GM12878 (cell line): ENCODE measurements at regions not wholly inside any gene's neighbourhood (a gene's known extent, or its start where the extent isn't known, plus 50 kb on each side); places are given as distances from the start of the nearest gene placed in this dataset.

ENCODE experiments used
- ATAC-seq: fragments of 200-7000 bp; cut with Tn5 transposase; 3 replicates; pipeline ENCODE4 v1.9.1; 2020; ENCODE audit warnings: mild to moderate bottlenecking, moderate library complexity
- BruUV-seq: library from RNA; stranded (reverse); fragments of 400-500 nt; replicated peaks from 2 replicates; lab custom pipeline; 2021; lab: Mats Ljungman, UMichigan
- CTCF ChIA-PET: fragments of 300-600 bp; sonication (Branson Sonifier 250); formaldehyde crosslinking; extraction: SDS; loops from one replicate; lab custom pipeline; 2021; ENCODE audit warnings: inconsistent platforms; lab: Yijun Ruan, JAX
- POLR2A ChIA-PET: fragments of 350-600 bp; formaldehyde crosslinking; extraction: SDS; loops from one replicate; lab custom pipeline; 2021; ENCODE audit warnings: inconsistent platforms; lab: Charles Lee
- RAD21 ChIA-PET: fragments of 300-600 bp; sonication (Branson Sonifier 250); formaldehyde crosslinking; loops from one replicate; lab custom pipeline; 2023; ENCODE audit warnings: antibody characterized with exemption; ENCODE audit not compliant: unreplicated experiment; lab: Charles Lee
- SMC1A ChIA-PET: fragments of 300-600 bp; sonication (Branson Sonifier 250); formaldehyde crosslinking; loops from one replicate; lab custom pipeline; 2023; ENCODE audit not compliant: unreplicated experiment, uncharacterized antibody; lab: Charles Lee
- DNase-seq: peaks from one replicate; pipeline ENCODE4 v3.0.0-alpha.2; 2011; ENCODE audit warnings: low read depth, low spot score
- FAIRE-seq: peaks from 3 replicates; lab custom pipeline; 2011; peaks lifted over from hg19 to GRCh38; lab: Jason Lieb, UNC
- H2AFZ ChIP-seq: 2 replicates; pipeline ENCODE4 v1.6.0; 2011; ENCODE audit warnings: low read depth, low read length, control low read depth; ENCODE audit not compliant: control insufficient read depth
- H3K27ac ChIP-seq: 2 replicates; pipeline ENCODE4 v1.5.1; 2011; ENCODE audit warnings: control low read depth; ENCODE audit not compliant: control insufficient read depth, insufficient read depth
- H3K27me3 ChIP-seq, 2 experiments: replicated peaks in 1 of 2; 2 replicates each; pipeline versions ENCODE4 v1.6.0 to v1.6.1; 2011; ENCODE audit warnings: low read length in 1 of 2; ENCODE audit not compliant: control insufficient read depth in 2 of 2, insufficient read depth in 2 of 2
- H3K36me3 ChIP-seq, 2 experiments: 2 replicates each; pipeline ENCODE4 v1.5.1; 2011; ENCODE audit warnings: low read length in 1 of 2; ENCODE audit not compliant: control insufficient read depth in 2 of 2, insufficient read depth in 2 of 2
- H3K4me1 ChIP-seq: 2 replicates; pipeline ENCODE4 v1.6.1; 2011; ENCODE audit warnings: mild to moderate bottlenecking, low read length, moderate library complexity, mixed read lengths; ENCODE audit not compliant: control insufficient read depth, insufficient read depth
- H3K4me2 ChIP-seq: 2 replicates; pipeline ENCODE4 v1.6.0; 2011; ENCODE audit warnings: control low read depth; ENCODE audit not compliant: control insufficient read depth, insufficient read depth
- H3K4me3 ChIP-seq: fragments of 200-600 bp; sonication (generic); 2 replicates; pipeline ENCODE4 v1.5.1; 2016
- H3K79me2 ChIP-seq: 2 replicates; pipeline ENCODE4 v1.6.0; 2011; ENCODE audit warnings: low read length; ENCODE audit not compliant: control insufficient read depth, insufficient read depth
- H3K9ac ChIP-seq: 2 replicates; pipeline ENCODE4 v1.8.0; 2011; ENCODE audit warnings: low read length, control low read depth, mixed read lengths; ENCODE audit not compliant: control insufficient read depth, insufficient read depth
- H3K9me3 ChIP-seq: replicated peaks from 3 replicates; pipeline ENCODE4 v1.5.1; 2011; ENCODE audit warnings: mild to moderate bottlenecking, low read length; ENCODE audit not compliant: control insufficient read depth, insufficient read depth
- H4K20me1 ChIP-seq: 2 replicates; pipeline ENCODE4 v1.6.0; 2011; ENCODE audit not compliant: control insufficient read depth, insufficient read depth
- ASH2L ChIP-seq: fragments of 300-600, 200-600 bp; sonication (generic); IDR thresholded peaks from 2 replicates; pipeline ENCODE4 v1.6.1; 2017; ENCODE audit warnings: low read depth, mild to moderate bottlenecking, borderline replicate concordance
- BACH1 ChIP-seq: fragments of 450-650 bp; IDR thresholded peaks from 2 replicates; pipeline ENCODE4 v1.6.1; 2017; ENCODE audit warnings: mild to moderate bottlenecking, borderline replicate concordance
- BCL11A ChIP-seq: IDR thresholded peaks from 2 replicates; pipeline ENCODE4 v1.6.1; 2011; ENCODE audit warnings: low read depth, low read length
- CTCF ChIP-seq, 3 experiments: IDR thresholded peaks in 2 of 3; conservative IDR thresholded peaks in 1 of 3; 2 replicates each; pipeline ENCODE4 v1.5.1; 2011; ENCODE audit warnings: low read depth in 3 of 3, low read length in 3 of 3, mild to moderate bottlenecking in 3 of 3, control low read depth in 2 of 3, moderate library complexity in 2 of 3, inconsistent platforms in 1 of 3, mixed read lengths in 1 of 3; ENCODE audit not compliant: control insufficient read depth in 2 of 3, insufficient read depth in 1 of 3; ENCODE audit errors: extremely low read depth in 1 of 3
- CUX1 ChIP-seq: IDR thresholded peaks from 2 replicates; pipeline ENCODE4 v1.6.1; 2012; ENCODE audit warnings: improper control_type of control experiment, low read depth, low read length; ENCODE audit not compliant: insufficient replicate concordance
- HDGF ChIP-seq: fragments of 450-650 bp; IDR thresholded peaks from 2 replicates; pipeline ENCODE4 v1.6.1; 2016; ENCODE audit warnings: antibody characterized with exemption
- MEF2B ChIP-seq: fragments of 450-650 bp; IDR thresholded peaks from 2 replicates; pipeline ENCODE4 v1.6.1; 2018; ENCODE audit warnings: mild to moderate bottlenecking, moderate library complexity; ENCODE audit not compliant: partially characterized antibody, poor library complexity, severe bottlenecking
- NBN ChIP-seq: fragments of 450-650 bp; IDR thresholded peaks from 2 replicates; pipeline ENCODE4 v1.6.1; 2016
- NRF1 ChIP-seq: conservative IDR thresholded peaks from 2 replicates; pipeline ENCODE4 v1.6.1; 2011; ENCODE audit warnings: mild to moderate bottlenecking, low read depth, low read length, improper control_type of control experiment
- SIN3A ChIP-seq: IDR thresholded peaks from 2 replicates; pipeline ENCODE4 v1.6.1; 2012; ENCODE audit warnings: low read depth, low read length, improper control_type of control experiment
- WGBS: methylation state at CpG from one replicate; pipeline ENCODE4 v1.1.6; 2016; ENCODE audit warnings: low lambda C conversion rate; ENCODE audit not compliant: insufficient replicate concordance, insufficient coverage; ENCODE audit errors: missing lambda C conversion rate; 5-methylcytosine and 5-hydroxymethylcytosine counted together
- in situ Hi-C: fragments of 300-500 bp; cut with MboI; formaldehyde crosslinking; loops from 9 replicates; pipeline ENCODE4 v1.14.3; 2018; ENCODE audit warnings: mixed read lengths
- intact Hi-C: fragments of 100-400 bp; cut with micrococcal nuclease; formaldehyde crosslinking; loops from one replicate; pipeline ENCODE4 v1.14.2; 2022; ENCODE audit not compliant: unreplicated experiment

DNA sequence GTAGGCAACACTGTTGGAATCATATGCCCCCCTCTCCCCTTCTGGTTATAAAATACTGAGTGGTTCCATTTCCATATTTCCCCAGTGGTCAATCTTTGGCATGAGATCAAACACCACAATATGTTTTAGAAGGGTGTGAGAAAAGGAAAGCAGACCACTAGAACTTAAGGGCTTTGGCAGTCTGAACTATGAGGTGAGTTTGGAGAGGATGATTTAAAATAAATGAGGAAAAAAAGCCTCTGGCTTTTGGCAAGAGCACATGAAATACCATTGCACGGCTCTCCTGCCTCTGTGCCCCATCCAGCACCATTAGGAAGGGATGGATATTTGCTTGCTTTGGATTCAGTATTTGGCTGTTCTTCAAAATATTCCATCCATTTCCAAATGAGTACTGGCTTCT is 339.5 kb upstream of the C1orf87 start:
- no peak for FAIRE-seq
- H4K20me1 ChIP-seq: no peaks in the 10 kb centered on the region
- WGBS: 0% methylated on average over 1 of the region's 1 CpG
- no peaks in the 10 kb centered on the region for H3K27me3 ChIP-seq
- H3K27ac ChIP-seq: no peak overlapping the region
- H3K9me3 ChIP-seq: no peaks in the 10 kb centered on the region
- ChIA-PET RAD21 (no interaction called here), SMC1A (interaction anchor here (1.0 kb wide), 1 partner anchor 11 kb away, joined by 4 read pairs; no protein-coding TSS in a partner anchor), CTCF (no interaction called here), POLR2A (no interaction called here)
- no peaks in the 10 kb centered on the region for H3K79me2 ChIP-seq
- no TSS peak for BruUV-seq
- in situ Hi-C loops (no loop called here), intact Hi-C loops (no loop called here)
- H3K4me1 ChIP-seq: no peaks in the 10 kb centered on the region
- no peaks in the 10 kb centered on the region for H3K36me3 ChIP-seq
- H3K4me3 ChIP-seq: no peak overlapping the region
- no peak for ATAC-seq
- DNase-seq: no peak
- H3K4me2 ChIP-seq: no peak overlapping the region
- no peak overlapping the region for H2AFZ ChIP-seq
- no peak overlapping the region for H3K9ac ChIP-seq
- no peak for TF ChIP-seq CTCF (IDR thresholded peaks at IDR 0.05 in 2 of 3, conservative IDR thresholded peaks at IDR 0.05 in 1 of 3; ENCODE audit: control insufficient read depth in 2 of 3, extremely low read depth in 1 of 3, insufficient read depth in 1 of 3, low read depth in 3 of 3, low read length in 3 of 3)
- no peak for TF ChIP-seq ASH2L
- TF ChIP-seq NRF1: no peak
- TF ChIP-seq NBN: no peak
- TF ChIP-seq BACH1: no peak
- TF ChIP-seq HDGF: no peak
- no peak for TF ChIP-seq MEF2B

GRCh38 chr1:60411591-60411990 is 338.0 kb upstream of the C1orf87 start:
- no peaks in the 10 kb centered on the region for H3K4me1 ChIP-seq
- WGBS: 2% methylated on average over 2 of the region's 2 CpGs
- H4K20me1 ChIP-seq: no peaks in the 10 kb centered on the region
- H3K4me3 ChIP-seq: no peak overlapping the region
- POLR2A ChIA-PET: no interaction called here
- H3K4me2 ChIP-seq: no peak overlapping the region
- no peak for FAIRE-seq
- no peak for ATAC-seq
- no peak overlapping the region for H3K27ac ChIP-seq
- SMC1A ChIA-PET: no interaction called here
- H2AFZ ChIP-seq: no peak overlapping the region
- no peaks in the 10 kb centered on the region for H3K27me3 ChIP-seq
- RAD21 ChIA-PET: no interaction called here
- no peaks in the 10 kb centered on the region for H3K9me3 ChIP-seq
- in situ Hi-C loops (no loop called here), intact Hi-C loops (no loop called here)
- TF ChIP-seq BACH1: no peak
- TF ChIP-seq SIN3A: no peak
- TF ChIP-seq BCL11A: no peak
- no peak for TF ChIP-seq CUX1
- CTCF ChIA-PET: no interaction called here
- BruUV-seq: no TSS peak
- H3K79me2 ChIP-seq: no peaks in the 10 kb centered on the region
- DNase-seq: no peak
- H3K9ac ChIP-seq: no peak overlapping the region
- no peaks in the 10 kb centered on the region for H3K36me3 ChIP-seq
